Right atrium auricular region (tissue), 2 donors: ENCODE measurements at regions not wholly inside any gene's neighbourhood (a gene's known extent, or its start where the extent isn't known, plus 50 kb on each side); places are given as distances from the start of the nearest gene placed in this dataset.

ENCODE experiments used
- DNase-seq: peaks from one replicate; pipeline ENCODE4 v3.0.0-alpha.2; 2019; ENCODE audit warnings: low spot score
- H3K27ac ChIP-seq, 2 donors: fragments of 200-600 bp; sonication (generic); 1 replicate in 1 of 2; 2 replicates in 1 of 2; pipeline ENCODE4 v1.5.1; 2016 to 2019
- H3K27me3 ChIP-seq, 2 donors: fragments of 200-600 bp; sonication (generic); one replicate each; pipeline versions ENCODE4 v1.5.1 to v1.6.0; 2017 to 2019
- H3K36me3 ChIP-seq: fragments of 200-600 bp; sonication (generic); one replicate; pipeline ENCODE4 v1.5.1; 2016
- H3K4me1 ChIP-seq, 2 donors: fragments of 200-600 bp; sonication (generic); one replicate each; pipeline versions ENCODE4 v1.5.1 to v1.6.0; 2017 to 2019
- H3K4me3 ChIP-seq, 2 donors: fragments of 200-600 bp; sonication (generic); 1 replicate in 1 of 2; 2 replicates in 1 of 2; pipeline ENCODE4 v1.5.1; 2017 to 2019; ENCODE audit warnings: mild to moderate bottlenecking in 1 of 2, moderate library complexity in 1 of 2
- H3K9me3 ChIP-seq, 2 donors: fragments of 200-600 bp; sonication (generic); one replicate each; pipeline ENCODE4 v1.5.1; 2019
- CTCF ChIP-seq, 2 donors: fragments of 200-600 bp; sonication (generic); IDR thresholded peaks; one replicate each; pipeline ENCODE4 v1.5.1; 2019; ENCODE audit warnings: antibody characterized with exemption in 2 of 2

- DNase-seq: no peak
- Histone ChIP-seq H3K27me3 (no peaks in the 10 kb centered on the region), H3K4me3 (no peak overlapping the region), H3K27ac (no peak overlapping the region), H3K4me1 (no peaks in the 10 kb centered on the region), H3K36me3 (no peaks in the 10 kb centered on the region), H3K9me3 (no peaks in the 10 kb centered on the region)
- no peak for TF ChIP-seq CTCF (IDR thresholded peaks at IDR 0.05)
These were observed 499.4 kb downstream of the GBE1 start for GRCh38 chr3:81261996-81262395.

GRCh38 chr3:81255463-81255862 lies 506.0 kb downstream of the GBE1 start:
- Histone ChIP-seq H3K4me3 (no peak overlapping the region), H3K4me1 (no peaks in the 10 kb centered on the region), H3K27ac (no peak overlapping the region), H3K9me3 (no peaks in the 10 kb centered on the region), H3K27me3 (no peaks in the 10 kb centered on the region), H3K36me3 (no peaks in the 10 kb centered on the region)
- TF ChIP-seq CTCF (IDR thresholded peaks at IDR 0.05): no peak
- no peak for DNase-seq

GRCh38 chr3:81251096-81251495 lies 510.3 kb downstream of the GBE1 start:
- Histone ChIP-seq H3K27me3 (no peaks in the 10 kb centered on the region), H3K4me3 (no peak overlapping the region), H3K36me3 (no peaks in the 10 kb centered on the region), H3K27ac (no peak overlapping the region), H3K9me3 (no peaks in the 10 kb centered on the region), H3K4me1 (no peaks in the 10 kb centered on the region)
- no peak for DNase-seq
- no peak for TF ChIP-seq CTCF (IDR thresholded peaks at IDR 0.05)

- TF ChIP-seq CTCF (IDR thresholded peaks at IDR 0.05): no peak
- Histone ChIP-seq H3K36me3 (no peaks in the 10 kb centered on the region), H3K27ac (no peak overlapping the region), H3K9me3 (no peaks in the 10 kb centered on the region), H3K27me3 (no peaks in the 10 kb centered on the region), H3K4me3 (no peak overlapping the region), H3K4me1 (no peaks in the 10 kb centered on the region)
- no peak for DNase-seq
These were observed 511.9 kb downstream of the GBE1 start for GRCh38 chr3:81249540-81250029.

GRCh38 chr3:81245501-81245900 lies 515.9 kb downstream of the GBE1 start:
- TF ChIP-seq CTCF (IDR thresholded peaks at IDR 0.05): no peak
- H3K4me3 ChIP-seq: no peak overlapping the region
- H3K36me3 ChIP-seq: no peaks in the 10 kb centered on the region
- no peaks in the 10 kb centered on the region for H3K9me3 ChIP-seq
- H3K27ac ChIP-seq: no peak overlapping the region
- no peak for DNase-seq
- no peaks in the 10 kb centered on the region for H3K27me3 ChIP-seq
- H3K4me1 ChIP-seq: no peaks in the 10 kb centered on the region

- no peak overlapping the region for H3K27ac ChIP-seq
These were observed 516.4 kb downstream of the GBE1 start for GRCh38 chr3:81245043-81245442.

More at GRCh38 chr3:81245043-81245442, 516.4 kb downstream of the GBE1 start:
- Histone ChIP-seq H3K27me3 (no peaks in the 10 kb centered on the region), H3K4me3 (no peak overlapping the region), H3K9me3 (no peaks in the 10 kb centered on the region), H3K36me3 (no peaks in the 10 kb centered on the region), H3K4me1 (no peaks in the 10 kb centered on the region)
- no peak for DNase-seq
- no peak for TF ChIP-seq CTCF (IDR thresholded peaks at IDR 0.05)
